COLO829 (cell line): ENCODE measurements at regions not wholly inside any gene's neighbourhood (a gene's known extent, or its start where the extent isn't known, plus 50 kb on each side); places are given as distances from the start of the nearest gene placed in this dataset.
"Not testable (repeated sequence)": the region's sequence is repeated elsewhere in the genome, so short reads cannot be mapped to it uniquely, and the experiment has no call there.

Source experiments
- DNase-seq: peaks from one replicate; pipeline ENCODE4 v3.0.0; 2012; ENCODE audit warnings: low spot score

GRCh38 chr10:91003379-91003778 lies 82.5 kb upstream of the ANKRD1 start:
- DNase-seq, result not testable (repeated sequence)

- not testable (repeated sequence) for DNase-seq
These were observed 84.4 kb upstream of the ANKRD1 start for GRCh38 chr10:91005276-91005675.

- peak; percentile 63 for DNase-seq
These were observed 85.3 kb upstream of the ANKRD1 start for GRCh38 chr10:91006001-91006751.

- DNase-seq, result no peak
These were observed 86.0 kb upstream of the ANKRD1 start for GRCh38 chr10:91006752-91007346.

GRCh38 chr10:91007655-91008054 lies 86.8 kb upstream of the ANKRD1 start:
- DNase-seq, result no peak

- no peak for DNase-seq
These were observed 88.2 kb upstream of the ANKRD1 start for GRCh38 chr10:91009121-91009520.

GRCh38 chr10:91010952-91011351 lies 90.1 kb upstream of the ANKRD1 start:
- DNase-seq, result no peak

- DNase-seq, result no peak
These were observed 91.6 kb upstream of the ANKRD1 start for GRCh38 chr10:91012502-91012901.

GRCh38 chr10:91013985-91014384 lies 93.1 kb upstream of the ANKRD1 start:
- no peak for DNase-seq

GRCh38 chr10:91017198-91017597 lies 96.3 kb upstream of the ANKRD1 start:
- no peak for DNase-seq

- no peak for DNase-seq
These were observed 101.0 kb upstream of the ANKRD1 start for GRCh38 chr10:91021901-91022300.

- peak; percentile 20 for DNase-seq
These were observed 101.5 kb upstream of the ANKRD1 start for GRCh38 chr10:91022390-91022789.

- DNase-seq, result peak; percentile 82
These were observed 102.2 kb upstream of the ANKRD1 start for GRCh38 chr10:91022924-91023699.

- DNase-seq, result no peak
These were observed 103.0 kb upstream of the ANKRD1 start for GRCh38 chr10:91023700-91024398.

GRCh38 chr10:91024541-91024940 lies 103.7 kb upstream of the ANKRD1 start:
- peak; percentile 17 for DNase-seq

GRCh38 chr10:91032611-91033206 lies 111.8 kb upstream of the ANKRD1 start:
- DNase-seq, result no peak

GRCh38 chr10:91033324-91033950 lies 112.5 kb upstream of the ANKRD1 start:
- no peak for DNase-seq

GRCh38 chr10:91034042-91034441 lies 113.2 kb upstream of the ANKRD1 start:
- no peak for DNase-seq

GRCh38 chr10:91034494-91035159 lies 113.7 kb upstream of the ANKRD1 start:
- DNase-seq, result peak; percentile 84

GRCh38 chr10:91035650-91036292 lies 114.9 kb upstream of the ANKRD1 start:
- no peak for DNase-seq
